IPS-18a (cell line): ENCODE measurements at regions not wholly inside any gene's neighbourhood (a gene's known extent, or its start where the extent isn't known, plus 50 kb on each side); places are given as distances from the start of the nearest gene placed in this dataset.

Experiments used
- H3K27ac ChIP-seq: one replicate; pipeline ENCODE4 v1.5.1; 2013; ENCODE audit warnings: low read length
- H3K27me3 ChIP-seq: one replicate; pipeline ENCODE4 v1.6.1; 2013; ENCODE audit warnings: mild to moderate bottlenecking, low read length; ENCODE audit not compliant: control insufficient read depth, insufficient read depth
- H3K36me3 ChIP-seq: one replicate; pipeline ENCODE4 v1.6.1; 2013; ENCODE audit warnings: low read depth, low read length; ENCODE audit not compliant: control insufficient read depth
- H3K4me1 ChIP-seq: one replicate; pipeline ENCODE4 v1.6.1; 2013; ENCODE audit warnings: low read depth, low read length; ENCODE audit not compliant: control insufficient read depth
- H3K4me3 ChIP-seq: one replicate; pipeline ENCODE4 v1.5.1; 2013; ENCODE audit warnings: low read length
- H3K9ac ChIP-seq: one replicate; pipeline ENCODE4 v1.6.1; 2013; ENCODE audit warnings: mild to moderate bottlenecking, low read length, moderate library complexity
- H3K9me3 ChIP-seq: one replicate; pipeline ENCODE4 v1.6.1; 2013; ENCODE audit warnings: low read depth, low read length; ENCODE audit not compliant: control insufficient read depth

GRCh38 chr11:87443707-87444106 is 406.0 kb downstream of the TMEM135 start:
- no peaks in the 10 kb centered on the region for H3K9me3 ChIP-seq
- H3K36me3 ChIP-seq: no peaks in the 10 kb centered on the region
- H3K4me1 ChIP-seq: no peaks in the 10 kb centered on the region
- H3K9ac ChIP-seq: no peak overlapping the region
- H3K4me3 ChIP-seq: no peak overlapping the region
- no peaks in the 10 kb centered on the region for H3K27me3 ChIP-seq
- no peak overlapping the region for H3K27ac ChIP-seq

- Histone ChIP-seq H3K36me3 (no peaks in the 10 kb centered on the region), H3K4me1 (no peaks in the 10 kb centered on the region), H3K9me3 (no peaks in the 10 kb centered on the region), H3K27me3 (no peaks in the 10 kb centered on the region), H3K4me3 (no peak overlapping the region), H3K27ac (no peak overlapping the region), H3K9ac (no peak overlapping the region)
Observed at GRCh38 chr11:87440076-87440770, 402.5 kb downstream of the TMEM135 start.

GRCh38 chr11:87438416-87438815 is 400.7 kb downstream of the TMEM135 start:
- Histone ChIP-seq H3K27ac (no peak overlapping the region), H3K4me1 (no peaks in the 10 kb centered on the region), H3K4me3 (no peak overlapping the region), H3K27me3 (no peaks in the 10 kb centered on the region), H3K9ac (no peak overlapping the region), H3K36me3 (no peaks in the 10 kb centered on the region), H3K9me3 (no peaks in the 10 kb centered on the region)

- Histone ChIP-seq H3K27ac (no peak overlapping the region), H3K4me1 (no peaks in the 10 kb centered on the region), H3K4me3 (no peak overlapping the region), H3K9me3 (no peaks in the 10 kb centered on the region), H3K27me3 (no peaks in the 10 kb centered on the region), H3K9ac (no peak overlapping the region), H3K36me3 (no peaks in the 10 kb centered on the region)
Observed at GRCh38 chr11:87437844-87438223, 400.1 kb downstream of the TMEM135 start.

GRCh38 chr11:87437133-87437843 is 399.6 kb downstream of the TMEM135 start:
- Histone ChIP-seq H3K36me3 (no peaks in the 10 kb centered on the region), H3K9me3 (no peaks in the 10 kb centered on the region), H3K27me3 (no peaks in the 10 kb centered on the region), H3K4me1 (no peaks in the 10 kb centered on the region), H3K9ac (no peak overlapping the region), H3K4me3 (no peak overlapping the region), H3K27ac (no peak overlapping the region)

- no peak overlapping the region for H3K9ac ChIP-seq
- H3K27ac ChIP-seq: no peak overlapping the region
- no peaks in the 10 kb centered on the region for H3K36me3 ChIP-seq
- no peak overlapping the region for H3K4me3 ChIP-seq
- H3K27me3 ChIP-seq: no peaks in the 10 kb centered on the region
- no peaks in the 10 kb centered on the region for H3K9me3 ChIP-seq
- no peaks in the 10 kb centered on the region for H3K4me1 ChIP-seq
Observed at GRCh38 chr11:87432022-87432421, 394.3 kb downstream of the TMEM135 start.

- H3K27ac ChIP-seq: no peak overlapping the region
- no peak overlapping the region for H3K9ac ChIP-seq
- no peaks in the 10 kb centered on the region for H3K36me3 ChIP-seq
- no peaks in the 10 kb centered on the region for H3K9me3 ChIP-seq
- no peaks in the 10 kb centered on the region for H3K4me1 ChIP-seq
- no peak overlapping the region for H3K4me3 ChIP-seq
- no peaks in the 10 kb centered on the region for H3K27me3 ChIP-seq
Observed at GRCh38 chr11:87431392-87431791, 393.7 kb downstream of the TMEM135 start.

GRCh38 chr11:87430821-87431220 is 393.1 kb downstream of the TMEM135 start:
- H3K27me3 ChIP-seq: no peaks in the 10 kb centered on the region
- no peaks in the 10 kb centered on the region for H3K36me3 ChIP-seq

GRCh38 chr11:87429996-87430395 is 392.3 kb downstream of the TMEM135 start:
- Histone ChIP-seq H3K9me3 (no peaks in the 10 kb centered on the region), H3K4me3 (no peak overlapping the region), H3K4me1 (no peaks in the 10 kb centered on the region), H3K36me3 (no peaks in the 10 kb centered on the region), H3K27me3 (no peaks in the 10 kb centered on the region), H3K27ac (no peak overlapping the region), H3K9ac (no peak overlapping the region)

More at GRCh38 chr11:87430821-87431220, 393.1 kb downstream of the TMEM135 start:
- Histone ChIP-seq H3K9me3 (no peaks in the 10 kb centered on the region), H3K9ac (no peak overlapping the region), H3K4me1 (no peaks in the 10 kb centered on the region), H3K27ac (no peak overlapping the region), H3K4me3 (no peak overlapping the region)

- Histone ChIP-seq H3K36me3 (no peaks in the 10 kb centered on the region), H3K9me3 (no peaks in the 10 kb centered on the region), H3K9ac (no peak overlapping the region), H3K4me1 (no peaks in the 10 kb centered on the region), H3K27me3 (no peaks in the 10 kb centered on the region), H3K4me3 (no peak overlapping the region), H3K27ac (no peak overlapping the region)
Observed at GRCh38 chr11:87428266-87428665, 390.5 kb downstream of the TMEM135 start.

GRCh38 chr11:87425943-87426342 is 388.2 kb downstream of the TMEM135 start:
- Histone ChIP-seq H3K27ac (no peak overlapping the region), H3K27me3 (no peaks in the 10 kb centered on the region), H3K4me3 (no peak overlapping the region), H3K4me1 (no peaks in the 10 kb centered on the region), H3K9me3 (no peaks in the 10 kb centered on the region), H3K36me3 (no peaks in the 10 kb centered on the region), H3K9ac (no peak overlapping the region)

GRCh38 chr11:87425391-87425790 is 387.7 kb downstream of the TMEM135 start:
- H3K27ac ChIP-seq: no peak overlapping the region
- H3K4me3 ChIP-seq: no peak overlapping the region
- no peaks in the 10 kb centered on the region for H3K27me3 ChIP-seq
- no peaks in the 10 kb centered on the region for H3K9me3 ChIP-seq
- H3K4me1 ChIP-seq: no peaks in the 10 kb centered on the region
- H3K36me3 ChIP-seq: no peaks in the 10 kb centered on the region
- H3K9ac ChIP-seq: no peak overlapping the region
